HG03196 (cell line): ENCODE measurements at regions not wholly inside any gene's neighbourhood (a gene's known extent, or its start where the extent isn't known, plus 50 kb on each side); places are given as distances from the start of the nearest gene placed in this dataset.

Experiments
- ATAC-seq: cut with Tn5 transposase; IDR thresholded peaks from one replicate; pipeline ENCODE4 v1.9.1; 2021; ENCODE audit not compliant: unreplicated experiment

DNA sequence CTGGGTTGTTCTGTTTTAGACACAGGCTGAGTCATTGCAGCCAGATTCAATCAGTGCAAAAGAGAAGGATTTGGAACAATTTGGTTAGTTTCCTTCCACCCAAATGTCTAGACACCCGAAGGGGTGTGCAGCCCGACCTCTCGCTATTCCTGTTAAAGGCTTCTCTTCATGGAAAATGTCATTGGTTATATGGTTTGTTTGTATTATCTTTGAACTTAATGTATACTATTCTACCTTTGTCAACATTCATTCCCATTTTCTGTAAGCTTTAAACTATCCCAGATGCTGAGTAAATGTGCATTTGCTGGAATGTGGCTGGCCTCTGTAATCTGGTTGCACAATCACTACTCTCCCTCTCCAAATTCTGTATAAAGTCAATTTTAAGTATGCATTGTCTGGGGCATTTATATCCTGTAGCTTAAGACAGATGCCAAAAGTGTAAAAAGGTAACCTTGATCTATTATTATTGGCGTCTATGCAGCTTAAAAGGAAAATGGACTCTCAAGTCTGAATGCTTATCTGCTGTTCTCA lies 80.4 kb upstream of the RND3 start:
- ATAC-seq: no peak

DNA sequence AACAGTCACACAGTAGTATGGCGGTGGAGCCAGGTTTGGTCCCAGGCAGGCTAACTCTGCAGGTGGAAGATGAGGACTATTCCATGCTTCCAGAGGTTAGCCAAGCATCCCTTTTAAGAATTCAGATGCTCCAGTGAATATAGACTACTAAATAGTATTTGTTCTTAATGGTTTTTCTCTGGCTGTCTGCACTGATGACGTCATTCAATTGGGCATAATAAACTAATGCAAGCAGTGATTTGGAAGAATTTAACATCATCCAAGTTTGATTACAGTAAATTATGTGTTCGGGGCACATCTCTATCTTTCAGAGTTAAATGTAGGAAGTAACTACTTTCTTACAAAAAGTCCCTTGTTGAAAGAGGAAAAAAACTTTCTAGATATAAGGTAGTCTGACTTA lies 78.8 kb upstream of the RND3 start:
- no peak for ATAC-seq

GRCh38 chr2:150561076-150561475 lies 73.6 kb upstream of the RND3 start:
- no peak for ATAC-seq

DNA sequence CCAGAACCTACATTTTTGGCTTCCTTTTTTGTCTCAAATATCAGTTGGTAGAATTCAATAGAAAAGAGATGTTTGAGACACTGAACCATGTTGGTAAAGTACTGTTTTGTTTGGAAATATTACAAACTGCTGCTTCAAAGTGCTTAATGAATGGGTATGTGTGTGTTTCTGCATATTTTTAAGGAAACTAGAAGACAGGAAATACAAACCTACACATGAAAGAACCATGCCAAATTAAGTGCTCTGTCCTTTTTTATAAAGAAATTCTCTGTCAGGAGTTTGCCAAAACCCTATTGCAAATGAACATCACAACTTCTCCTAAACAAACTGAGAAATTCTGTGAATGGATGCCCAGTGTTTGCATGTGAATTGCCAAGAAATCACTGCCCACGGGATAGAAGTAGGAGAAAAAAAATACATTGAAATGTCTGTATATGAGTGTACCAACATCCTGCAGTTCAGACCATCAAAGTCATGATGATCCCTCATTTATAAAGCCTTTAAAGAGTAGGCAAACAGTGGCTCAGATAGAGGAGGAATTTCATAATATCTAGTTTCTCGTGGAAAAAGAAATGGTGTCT lies 69.6 kb upstream of the RND3 start:
- ATAC-seq: no peak

GRCh38 chr2:150555611-150556356 lies 68.3 kb upstream of the RND3 start:
- no peak for ATAC-seq

GRCh38 chr2:150554046-150554445 lies 66.6 kb upstream of the RND3 start:
- ATAC-seq: no peak

DNA sequence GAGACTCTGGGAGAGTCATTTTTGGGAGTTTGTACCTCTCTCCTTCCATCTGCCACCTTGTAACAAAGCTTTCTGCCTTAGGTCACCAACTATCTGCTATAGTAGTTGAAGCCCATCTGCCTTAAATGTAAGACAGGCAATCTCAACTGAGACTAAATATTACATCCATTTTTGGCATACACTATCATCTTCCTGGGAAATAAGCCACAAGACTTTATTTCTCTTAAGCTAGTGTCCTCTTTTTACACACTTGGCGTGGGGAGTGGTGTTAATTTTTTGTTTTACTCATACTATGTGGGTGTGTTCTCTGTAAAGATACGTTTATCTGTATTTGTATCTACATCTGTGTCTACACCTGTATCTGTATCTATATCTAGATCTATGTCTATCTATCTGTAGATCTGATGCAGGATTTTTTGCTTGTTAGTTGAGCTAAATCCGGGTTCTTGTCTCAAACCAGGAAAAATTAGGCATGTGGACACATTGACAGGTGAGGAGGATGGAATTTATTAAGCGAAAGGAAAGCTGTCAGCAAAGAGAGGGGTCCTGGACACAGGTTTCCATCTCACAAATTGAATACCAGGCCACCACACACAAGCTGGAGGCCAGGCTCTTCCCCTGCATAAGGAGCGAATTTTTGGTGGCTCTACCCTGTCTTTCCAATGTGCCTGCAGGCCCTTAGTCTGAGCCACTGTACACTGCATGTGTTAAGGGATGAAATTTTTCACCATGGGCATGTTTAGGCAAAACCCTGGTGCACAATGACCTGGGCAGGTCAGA lies 64.8 kb upstream of the RND3 start:
- ATAC-seq: no peak

DNA sequence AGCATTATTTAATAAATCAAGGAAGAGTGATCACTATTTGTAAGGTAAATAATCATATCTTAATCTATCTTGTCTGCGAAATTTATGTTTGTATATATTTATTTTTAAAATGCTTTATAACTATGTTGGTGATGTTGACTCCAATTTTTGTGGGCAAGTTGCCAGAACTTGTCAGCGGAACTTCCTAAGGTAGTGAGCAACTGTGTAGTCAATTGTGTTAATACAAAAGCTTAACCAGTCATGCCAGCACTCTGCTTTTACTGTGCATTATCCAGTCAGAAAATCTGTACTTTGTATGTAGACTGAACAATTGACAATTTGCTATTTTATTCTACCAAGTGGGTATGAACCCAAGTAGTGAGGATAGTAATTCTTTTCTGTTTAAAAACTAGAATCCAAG lies 61.9 kb upstream of the RND3 start:
- no peak for ATAC-seq

DNA sequence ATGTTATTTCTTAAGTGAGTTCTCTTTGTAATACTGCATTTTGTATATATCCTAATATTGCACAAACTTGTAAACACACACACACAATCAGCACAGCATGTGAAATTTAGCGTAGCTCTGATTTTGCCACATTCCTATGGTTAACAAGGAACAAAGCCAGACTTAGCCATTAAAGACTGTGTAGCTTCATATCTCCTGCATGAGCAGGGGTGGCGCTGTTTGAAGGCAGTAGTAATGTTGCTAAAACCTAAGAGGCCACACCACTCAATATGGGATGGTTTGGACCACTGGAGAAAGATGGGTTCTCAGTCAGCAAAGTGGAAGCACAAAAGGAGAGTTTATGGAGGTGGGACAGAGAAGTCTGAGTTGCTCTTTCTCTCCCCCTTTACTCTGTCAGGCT lies 61.1 kb upstream of the RND3 start:
- no peak for ATAC-seq

- no peak for ATAC-seq
Observed at GRCh38 chr2:150545916-150546315, 58.4 kb upstream of the RND3 start.

DNA sequence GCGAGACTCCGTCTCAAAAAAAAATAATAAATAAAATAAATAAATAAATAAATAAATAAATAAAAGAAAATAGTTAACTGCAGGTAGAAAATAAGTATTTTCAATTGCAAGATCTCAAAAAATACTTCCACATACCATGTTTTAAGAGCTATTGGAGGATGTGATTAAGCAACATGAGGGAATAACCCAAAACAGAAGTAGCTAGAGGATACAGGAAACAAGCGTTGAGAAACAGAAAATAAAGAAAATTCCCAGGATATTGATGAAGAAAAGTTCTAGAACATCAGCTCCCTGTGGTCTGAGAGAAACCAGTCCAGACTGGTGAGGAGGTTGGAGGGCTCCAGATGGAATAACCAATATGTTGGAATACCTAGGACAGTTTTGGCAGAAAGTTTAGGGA lies 57.3 kb upstream of the RND3 start:
- ATAC-seq: no peak

DNA sequence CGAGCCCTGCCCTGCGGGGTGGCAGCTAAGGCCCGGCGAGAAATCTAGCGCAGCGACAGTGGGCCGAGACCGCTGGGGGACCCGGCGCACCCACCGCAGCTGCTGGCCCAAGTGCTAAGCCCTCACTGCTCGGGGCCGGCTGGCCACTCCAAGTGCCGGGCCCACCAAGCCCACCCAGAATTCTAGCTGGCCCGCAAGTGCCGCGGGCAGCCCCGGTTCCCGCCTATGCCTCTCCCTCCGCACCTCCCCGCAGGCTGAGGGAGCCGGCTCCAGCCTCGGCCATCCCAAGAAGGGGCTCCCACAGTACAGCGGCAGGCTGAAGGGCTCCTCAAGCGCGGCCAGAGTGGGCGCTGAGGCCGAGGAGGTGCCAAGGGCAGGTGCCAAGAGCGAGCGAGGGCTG lies 55.2 kb upstream of the RND3 start:
- no peak for ATAC-seq

DNA sequence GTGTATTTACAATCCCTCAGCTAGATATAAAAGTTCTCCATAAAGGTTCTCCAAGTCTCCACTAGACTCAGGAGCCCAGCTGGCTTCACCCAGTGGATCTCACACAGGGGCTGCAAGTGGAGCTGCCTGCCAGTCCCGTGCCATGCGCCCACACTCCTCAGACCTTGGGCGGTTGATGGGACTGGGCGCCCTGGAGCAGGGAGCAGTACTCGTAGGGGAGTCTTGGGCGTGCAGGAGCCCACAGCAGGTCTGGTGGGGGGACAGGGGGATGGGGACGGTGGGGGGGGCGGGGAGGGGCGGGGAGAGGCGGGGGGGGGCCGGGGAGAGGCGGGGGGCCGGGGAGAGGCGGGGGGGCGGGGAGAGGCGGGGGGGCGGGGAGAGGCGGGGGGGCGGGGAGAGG lies 54.7 kb upstream of the RND3 start:
- ATAC-seq: no peak

GRCh38 chr2:150538651-150539201 lies 51.3 kb upstream of the RND3 start:
- ATAC-seq: no peak
